GM23338 (cell line): ENCODE measurements at regions not wholly inside any gene's neighbourhood (a gene's known extent, or its start where the extent isn't known, plus 50 kb on each side); places are given as distances from the start of the nearest gene placed in this dataset.

Experiments
- ATAC-seq: fragments of 200-7000 bp; cut with Tn5 transposase; 3 replicates; pipeline ENCODE4 v1.9.1; 2020
- DNase-seq: peaks from one replicate; pipeline ENCODE4 v3.0.0-alpha.2; 2015; ENCODE audit warnings: low spot score
- H2AFZ ChIP-seq: fragments of 200-600 bp; sonication (generic); 2 replicates; pipeline ENCODE4 v1.8.0; 2016; ENCODE audit warnings: antibody characterized with exemption, mild to moderate bottlenecking, moderate library complexity
- H3F3A ChIP-seq: fragments of 200-600 bp; sonication (generic); replicated peaks from 2 replicates; pipeline ENCODE4 v1.8.0; 2017; ENCODE audit warnings: antibody characterized with exemption, mixed run types, low read depth
- H3K27ac ChIP-seq: fragments of 200-600 bp; sonication (generic); 2 replicates; pipeline ENCODE4 v1.6.1; 2016; ENCODE audit warnings: low read depth
- H3K27me3 ChIP-seq: fragments of 200-600 bp; sonication (generic); 2 replicates; pipeline ENCODE4 v1.8.0; 2016; ENCODE audit warnings: mild to moderate bottlenecking, mixed run types, moderate library complexity; ENCODE audit not compliant: insufficient read depth
- H3K36me3 ChIP-seq: fragments of 200-600 bp; sonication (generic); 2 replicates; pipeline ENCODE4 v1.8.0; 2016; ENCODE audit warnings: mild to moderate bottlenecking; ENCODE audit not compliant: insufficient read depth
- H3K4me1 ChIP-seq: fragments of 200-600 bp; sonication (generic); 2 replicates; pipeline ENCODE4 v1.8.0; 2016; ENCODE audit warnings: mild to moderate bottlenecking, moderate library complexity; ENCODE audit not compliant: insufficient read depth
- H3K4me2 ChIP-seq: fragments of 200-600 bp; sonication (generic); 2 replicates; pipeline ENCODE4 v1.7.1; 2017; ENCODE audit warnings: mixed run types
- H3K4me3 ChIP-seq: fragments of 200-600 bp; sonication (generic); 2 replicates; pipeline ENCODE4 v1.6.1; 2016; ENCODE audit warnings: mixed run types
- H3K79me2 ChIP-seq: fragments of 200-600 bp; sonication (generic); replicated peaks from 2 replicates; pipeline ENCODE4 v1.8.0; 2017; ENCODE audit warnings: mild to moderate bottlenecking; ENCODE audit not compliant: insufficient read depth
- H3K9me2 ChIP-seq: fragments of 200-600 bp; sonication (generic); 2 replicates; pipeline ENCODE4 v1.8.0; 2017; ENCODE audit not compliant: insufficient read depth
- H4K20me1 ChIP-seq: fragments of 200-600 bp; sonication (generic); replicated peaks from 2 replicates; pipeline ENCODE4 v1.8.0; 2017; ENCODE audit warnings: mild to moderate bottlenecking; ENCODE audit not compliant: insufficient read depth
- H3K27ac Mint-ChIP-seq: 2 replicates; pipeline ENCODE4 v1.8.0; 2020; ENCODE audit warnings: inconsistent platforms, mild to moderate bottlenecking, moderate library complexity, mixed read lengths
- H3K27me3 Mint-ChIP-seq: 3 replicates; pipeline ENCODE4 v1.8.0; 2022; ENCODE audit warnings: low read depth, mild to moderate bottlenecking, moderate library complexity, mixed read lengths, inconsistent platforms; ENCODE audit not compliant: insufficient read depth, poor library complexity
- H3K36me3 Mint-ChIP-seq: 3 replicates; pipeline ENCODE4 v1.8.0; 2021; ENCODE audit warnings: low read depth, mild to moderate bottlenecking, inconsistent platforms, moderate library complexity, mixed read lengths
- H3K4me1 Mint-ChIP-seq: 3 replicates; pipeline ENCODE4 v1.8.0; 2020; ENCODE audit warnings: mild to moderate bottlenecking, inconsistent platforms, mixed read lengths
- H3K4me3 Mint-ChIP-seq: 3 replicates; pipeline ENCODE4 v1.8.0; 2021; ENCODE audit warnings: moderate library complexity, mild to moderate bottlenecking, inconsistent platforms, mixed read lengths
- H3K9me3 Mint-ChIP-seq: 3 replicates; pipeline ENCODE4 v1.8.0; 2020; ENCODE audit warnings: moderate library complexity, mild to moderate bottlenecking, inconsistent platforms, mixed read lengths
- CREB1 ChIP-seq: fragments of 250-450 bp; sonication (Bioruptor Pico); IDR thresholded peaks from 2 replicates; pipeline ENCODE4 v1.5.0; 2020; ENCODE audit warnings: low read depth, mild to moderate bottlenecking, moderate library complexity
- CTCF ChIP-seq, 2 experiments: fragments of 200-600 bp in 1 of 2; sonication (generic) in 1 of 2; conservative IDR thresholded peaks; 2 replicates each; pipeline versions ENCODE4 v1.5.1 to v1.6.1; 2016 to 2017; ENCODE audit warnings: antibody characterized with exemption in 2 of 2, low read depth in 2 of 2, mild to moderate bottlenecking in 2 of 2, moderate library complexity in 1 of 2
- ETS1 ChIP-seq: IDR thresholded peaks from 2 replicates; pipeline ENCODE4 v1.6.1; 2016; ENCODE audit warnings: antibody characterized with exemption
- EZH2 ChIP-seq: fragments of 200-600 bp; sonication (generic); IDR thresholded peaks from one replicate; pipeline ENCODE4 v1.8.0; 2017; ENCODE audit warnings: antibody characterized with exemption, mild to moderate bottlenecking, low read depth; ENCODE audit not compliant: unreplicated experiment
- EZH2phosphoT487 ChIP-seq: fragments of 200-600 bp; sonication (generic); IDR thresholded peaks from one replicate; pipeline ENCODE4 v1.8.1; 2018; ENCODE audit warnings: antibody characterized with exemption; ENCODE audit not compliant: unreplicated experiment
- JUNB ChIP-seq: IDR thresholded peaks from one replicate; pipeline ENCODE4 v1.6.1; 2016; ENCODE audit warnings: antibody characterized with exemption; ENCODE audit not compliant: unreplicated experiment
- NANOG ChIP-seq: IDR thresholded peaks from 2 replicates; pipeline ENCODE4 v1.6.1; 2016; ENCODE audit warnings: antibody characterized with exemption, borderline replicate concordance
- POLR2AphosphoS5 ChIP-seq: IDR thresholded peaks from 2 replicates; pipeline ENCODE4 v1.6.1; 2016; ENCODE audit warnings: antibody characterized with exemption, low read depth
- STAT1 ChIP-seq: IDR thresholded peaks from one replicate; pipeline ENCODE4 v1.6.1; 2016; ENCODE audit warnings: antibody characterized with exemption; ENCODE audit not compliant: unreplicated experiment
- ZNF114 ChIP-seq: fragments of 250-450 bp; sonication (Bioruptor Pico); IDR thresholded peaks from 2 replicates; pipeline ENCODE4 v1.5.0; 2020; ENCODE audit warnings: mild to moderate bottlenecking, moderate library complexity
- ZNF331 ChIP-seq: fragments of 250-450 bp; sonication (Bioruptor Pico); IDR thresholded peaks from 2 replicates; pipeline ENCODE4 v1.5.0; 2020; ENCODE audit warnings: low read depth, mild to moderate bottlenecking, moderate library complexity
- TF ChIP-seq, protein P1 (sequence below): IDR thresholded peaks from one replicate; pipeline ENCODE4 v1.6.1; 2018; ENCODE audit warnings: antibody characterized with exemption; ENCODE audit not compliant: unreplicated experiment

DNA sequence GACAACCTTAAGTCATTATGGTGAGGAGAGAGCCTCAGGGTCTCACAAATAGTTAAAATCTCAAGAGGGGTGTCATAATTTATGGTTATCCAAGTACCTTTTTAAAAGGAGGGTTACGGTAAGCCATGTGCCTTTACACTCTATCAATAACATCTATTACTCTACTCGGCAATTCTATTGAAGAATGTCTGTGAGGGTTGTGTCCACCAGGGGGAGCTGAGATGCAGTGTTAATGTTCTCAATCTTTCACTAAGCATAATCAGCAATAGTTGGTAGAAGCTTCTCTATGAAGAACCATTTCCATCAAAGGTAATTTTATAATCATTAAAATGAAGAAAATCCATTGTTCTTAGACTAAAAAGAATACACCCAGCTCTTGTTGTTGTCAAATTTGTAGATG lies 457.4 kb downstream of the CENPC start:
- peak; percentile 78 for DNase-seq
- Histone ChIP-seq H4K20me1 (no peaks in the 10 kb centered on the region), H3K4me3 (no peak overlapping the region), H3K4me2 (no peak overlapping the region), H3K4me1 (peaks cover 28% of the 10 kb centered on the region), H3K9me2 (no peaks in the 10 kb centered on the region), H2AFZ (no peak overlapping the region), H3F3A (no peaks in the 10 kb centered on the region), H3K27ac (no peak overlapping the region), H3K79me2 (no peaks in the 10 kb centered on the region), H3K36me3 (no peaks in the 10 kb centered on the region), H3K27me3 (no peaks in the 10 kb centered on the region)
- Mint-ChIP-seq H3K27ac (no peak overlapping the region), H3K27me3 (no peaks in the 10 kb centered on the region), H3K36me3 (no peaks in the 10 kb centered on the region), H3K4me3 (no peak overlapping the region), H3K9me3 (no peaks in the 10 kb centered on the region), H3K4me1 (peaks cover 23% of the 10 kb centered on the region)
- ATAC-seq, result peak; percentile 42; the same call in 2 of the 3 replicates
- TF ChIP-seq EZH2 (no peak), CTCF (conservative IDR thresholded peaks at IDR 0.05; ENCODE audit: low read depth in 2 of 2) (peak; percentile 83 to 91), ZNF114 (CRISPR knock-in tag) (no peak), ETS1 (no peak), NANOG (no peak), STAT1 (no peak)

- Histone ChIP-seq H3F3A (no peaks in the 10 kb centered on the region), H3K9me2 (no peaks in the 10 kb centered on the region), H3K79me2 (no peaks in the 10 kb centered on the region), H3K4me3 (no peak overlapping the region), H3K27ac (no peak overlapping the region), H3K4me2 (no peak overlapping the region), H3K4me1 (peaks cover 29% of the 10 kb centered on the region), H4K20me1 (no peaks in the 10 kb centered on the region), H2AFZ (no peak overlapping the region), H3K36me3 (no peaks in the 10 kb centered on the region), H3K27me3 (no peaks in the 10 kb centered on the region)
- Mint-ChIP-seq H3K27me3 (no peaks in the 10 kb centered on the region), H3K27ac (peak overlapping the region; percentile 78; the same call in 1 of the 2 replicates), H3K4me1 (peaks cover 30% of the 10 kb centered on the region), H3K4me3 (no peak overlapping the region), H3K36me3 (peaks cover 6% of the 10 kb centered on the region; the same call in 2 of the 3 replicates), H3K9me3 (no peaks in the 10 kb centered on the region; the same call in 2 of the 3 replicates)
- ATAC-seq (no peak), DNase-seq (no peak)
- TF ChIP-seq EZH2phosphoT487 (no peak), ZNF114 (CRISPR knock-in tag) (no peak), CREB1 (no peak), NANOG (no peak), JUNB (no peak), ETS1 (no peak), CTCF (conservative IDR thresholded peaks at IDR 0.05; ENCODE audit: low read depth in 2 of 2) (no peak), POLR2AphosphoS5 (no peak), EZH2 (no peak), ZNF331 (CRISPR knock-in tag) (no peak)
- TF ChIP-seq, protein P1, sequence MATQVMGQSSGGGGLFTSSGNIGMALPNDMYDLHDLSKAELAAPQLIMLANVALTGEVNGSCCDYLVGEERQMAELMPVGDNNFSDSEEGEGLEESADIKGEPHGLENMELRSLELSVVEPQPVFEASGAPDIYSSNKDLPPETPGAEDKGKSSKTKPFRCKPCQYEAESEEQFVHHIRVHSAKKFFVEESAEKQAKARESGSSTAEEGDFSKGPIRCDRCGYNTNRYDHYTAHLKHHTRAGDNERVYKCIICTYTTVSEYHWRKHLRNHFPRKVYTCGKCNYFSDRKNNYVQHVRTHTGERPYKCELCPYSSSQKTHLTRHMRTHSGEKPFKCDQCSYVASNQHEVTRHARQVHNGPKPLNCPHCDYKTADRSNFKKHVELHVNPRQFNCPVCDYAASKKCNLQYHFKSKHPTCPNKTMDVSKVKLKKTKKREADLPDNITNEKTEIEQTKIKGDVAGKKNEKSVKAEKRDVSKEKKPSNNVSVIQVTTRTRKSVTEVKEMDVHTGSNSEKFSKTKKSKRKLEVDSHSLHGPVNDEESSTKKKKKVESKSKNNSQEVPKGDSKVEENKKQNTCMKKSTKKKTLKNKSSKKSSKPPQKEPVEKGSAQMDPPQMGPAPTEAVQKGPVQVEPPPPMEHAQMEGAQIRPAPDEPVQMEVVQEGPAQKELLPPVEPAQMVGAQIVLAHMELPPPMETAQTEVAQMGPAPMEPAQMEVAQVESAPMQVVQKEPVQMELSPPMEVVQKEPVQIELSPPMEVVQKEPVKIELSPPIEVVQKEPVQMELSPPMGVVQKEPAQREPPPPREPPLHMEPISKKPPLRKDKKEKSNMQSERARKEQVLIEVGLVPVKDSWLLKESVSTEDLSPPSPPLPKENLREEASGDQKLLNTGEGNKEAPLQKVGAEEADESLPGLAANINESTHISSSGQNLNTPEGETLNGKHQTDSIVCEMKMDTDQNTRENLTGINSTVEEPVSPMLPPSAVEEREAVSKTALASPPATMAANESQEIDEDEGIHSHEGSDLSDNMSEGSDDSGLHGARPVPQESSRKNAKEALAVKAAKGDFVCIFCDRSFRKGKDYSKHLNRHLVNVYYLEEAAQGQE, result no peak
Measured at GRCh38 chr4:67084783-67085182, 460.5 kb downstream of the CENPC start.
